ENCODE measurements at regions not wholly inside any gene's neighbourhood (a gene's known extent, or its start where the extent isn't known, plus 50 kb on each side); places are given as distances from the start of the nearest gene placed in this dataset.
"Not testable (repeated sequence)": the region's sequence is repeated elsewhere in the genome, so short reads cannot be mapped to it uniquely, and the experiment has no call there.

GRCh38 chr2:203641865-203642264 lies 64.6 kb upstream of the CD28 start:
- TF ChIP-seq, protein P1, sequence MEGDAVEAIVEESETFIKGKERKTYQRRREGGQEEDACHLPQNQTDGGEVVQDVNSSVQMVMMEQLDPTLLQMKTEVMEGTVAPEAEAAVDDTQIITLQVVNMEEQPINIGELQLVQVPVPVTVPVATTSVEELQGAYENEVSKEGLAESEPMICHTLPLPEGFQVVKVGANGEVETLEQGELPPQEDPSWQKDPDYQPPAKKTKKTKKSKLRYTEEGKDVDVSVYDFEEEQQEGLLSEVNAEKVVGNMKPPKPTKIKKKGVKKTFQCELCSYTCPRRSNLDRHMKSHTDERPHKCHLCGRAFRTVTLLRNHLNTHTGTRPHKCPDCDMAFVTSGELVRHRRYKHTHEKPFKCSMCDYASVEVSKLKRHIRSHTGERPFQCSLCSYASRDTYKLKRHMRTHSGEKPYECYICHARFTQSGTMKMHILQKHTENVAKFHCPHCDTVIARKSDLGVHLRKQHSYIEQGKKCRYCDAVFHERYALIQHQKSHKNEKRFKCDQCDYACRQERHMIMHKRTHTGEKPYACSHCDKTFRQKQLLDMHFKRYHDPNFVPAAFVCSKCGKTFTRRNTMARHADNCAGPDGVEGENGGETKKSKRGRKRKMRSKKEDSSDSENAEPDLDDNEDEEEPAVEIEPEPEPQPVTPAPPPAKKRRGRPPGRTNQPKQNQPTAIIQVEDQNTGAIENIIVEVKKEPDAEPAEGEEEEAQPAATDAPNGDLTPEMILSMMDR (conservative IDR thresholded peaks at IDR 0.05; ENCODE audit: low read depth in 2 of 2): not testable (repeated sequence)
- not testable (repeated sequence) for TF ChIP-seq ZNF114 (CRISPR knock-in tag; IDR thresholded peaks at IDR 0.05); POLR2AphosphoS5 (IDR thresholded peaks at IDR 0.05; ENCODE audit: low read depth); EZH2 (IDR thresholded peaks at IDR 0.05; ENCODE audit: low read depth, unreplicated experiment); CREB1 (CRISPR knock-in tag; IDR thresholded peaks at IDR 0.05; ENCODE audit: low read depth); ZNF331 (CRISPR knock-in tag; IDR thresholded peaks at IDR 0.05; ENCODE audit: low read depth); EZH2phosphoT487 (IDR thresholded peaks at IDR 0.05; ENCODE audit: unreplicated experiment); REST (IDR thresholded peaks at IDR 0.05; ENCODE audit: unreplicated experiment)
